Keratinocyte (primary cell): ENCODE measurements at regions not wholly inside any gene's neighbourhood (a gene's known extent, or its start where the extent isn't known, plus 50 kb on each side); places are given as distances from the start of the nearest gene placed in this dataset.

Experiments used
- DNase-seq: peaks from one replicate; pipeline ENCODE4 v3.0.0-alpha.2; 2011; ENCODE audit warnings: low read depth, missing footprints, low spot score
- FAIRE-seq: peaks from 2 replicates; lab custom pipeline; 2011; peaks lifted over from hg19 to GRCh38; lab: Jason Lieb, UNC
- H2AFZ ChIP-seq: 2 replicates; pipeline ENCODE4 v1.6.0; 2012; ENCODE audit warnings: low read length, control low read depth, inconsistent platforms; ENCODE audit not compliant: control insufficient read depth
- H3K27ac ChIP-seq: 2 replicates; pipeline ENCODE4 v1.5.1; 2011; ENCODE audit warnings: low read length; ENCODE audit not compliant: control insufficient read depth, insufficient read depth
- H3K27me3 ChIP-seq: 3 replicates; pipeline ENCODE4 v1.6.0; 2011; ENCODE audit warnings: low read length; ENCODE audit not compliant: control insufficient read depth, insufficient read depth; ENCODE audit errors: extremely low read depth
- H3K36me3 ChIP-seq, 2 experiments: 2 replicates in 1 of 2; 3 replicates in 1 of 2; pipeline ENCODE4 v1.5.1; 2011; ENCODE audit warnings: low read length in 2 of 2, mild to moderate bottlenecking in 1 of 2; ENCODE audit not compliant: control insufficient read depth in 2 of 2, insufficient read depth in 2 of 2; ENCODE audit errors: extremely low read depth in 1 of 2
- H3K4me1 ChIP-seq: 3 replicates; pipeline ENCODE4 v1.5.1; 2011; ENCODE audit warnings: low read length; ENCODE audit not compliant: control insufficient read depth, insufficient read depth; ENCODE audit errors: extremely low read depth
- H3K4me2 ChIP-seq: 3 replicates; pipeline ENCODE4 v1.6.0; 2011; ENCODE audit warnings: low read depth, low read length; ENCODE audit not compliant: control insufficient read depth, insufficient read depth; ENCODE audit errors: extremely low read depth
- H3K4me3 ChIP-seq, 3 experiments: fragments of 200-600 bp in 1 of 3; sonication (generic) in 1 of 3; 2 replicates in 2 of 3; 3 replicates in 1 of 3; pipeline ENCODE4 v1.5.1; 2011 to 2016; ENCODE audit warnings: low read length in 3 of 3, mild to moderate bottlenecking in 3 of 3, control low read depth in 2 of 3, inconsistent platforms in 1 of 3, low read depth in 1 of 3, mixed read lengths in 1 of 3, mixed run types in 1 of 3, moderate library complexity in 1 of 3; ENCODE audit not compliant: control insufficient read depth in 2 of 3, insufficient read depth in 2 of 3; ENCODE audit errors: extremely low read depth in 1 of 3
- H3K79me2 ChIP-seq: 2 replicates; pipeline ENCODE4 v1.6.0; 2012; ENCODE audit warnings: low read length; ENCODE audit not compliant: control insufficient read depth, insufficient read depth
- H3K9ac ChIP-seq: 3 replicates; pipeline ENCODE4 v1.6.0; 2011; ENCODE audit warnings: low read length; ENCODE audit not compliant: control insufficient read depth, insufficient read depth; ENCODE audit errors: extremely low read depth
- H3K9me1 ChIP-seq: 3 replicates; pipeline ENCODE4 v1.6.0; 2011; ENCODE audit warnings: low read length; ENCODE audit not compliant: control insufficient read depth, insufficient read depth; ENCODE audit errors: extremely low read depth
- H3K9me3 ChIP-seq: 2 replicates; pipeline ENCODE4 v1.5.1; 2012; ENCODE audit warnings: low read depth, low read length; ENCODE audit not compliant: control insufficient read depth
- H4K20me1 ChIP-seq: 3 replicates; pipeline ENCODE4 v1.6.0; 2011; ENCODE audit warnings: low read length; ENCODE audit not compliant: control insufficient read depth, insufficient read depth; ENCODE audit errors: extremely low read depth
- CTCF ChIP-seq, 3 experiments: IDR thresholded peaks in 1 of 3; conservative IDR thresholded peaks in 1 of 3; optimal IDR thresholded peaks in 1 of 3; 2 replicates in 2 of 3; 3 replicates in 1 of 3; pipeline versions ENCODE3 to v1.5.1; 2011; ENCODE audit warnings: low read length in 3 of 3, mild to moderate bottlenecking in 3 of 3, moderate library complexity in 2 of 3, control low read depth in 1 of 3, inconsistent platforms in 1 of 3; ENCODE audit not compliant: insufficient read depth in 2 of 3; ENCODE audit errors: extremely low read depth in 1 of 3
- EZH2 ChIP-seq: IDR thresholded peaks from one replicate; pipeline ENCODE4 v1.6.1; 2012; ENCODE audit warnings: inconsistent platforms, mild to moderate bottlenecking, low read length, moderate library complexity
- dilution Hi-C: fragments of 300-500 bp; cut with MboI; formaldehyde crosslinking; loops from one replicate; pipeline ENCODE4 v1.7.0; 2020; ENCODE audit warnings: low sequenced_read_pairs; ENCODE audit not compliant: extremely low pct_ligation_motif_present

DNA sequence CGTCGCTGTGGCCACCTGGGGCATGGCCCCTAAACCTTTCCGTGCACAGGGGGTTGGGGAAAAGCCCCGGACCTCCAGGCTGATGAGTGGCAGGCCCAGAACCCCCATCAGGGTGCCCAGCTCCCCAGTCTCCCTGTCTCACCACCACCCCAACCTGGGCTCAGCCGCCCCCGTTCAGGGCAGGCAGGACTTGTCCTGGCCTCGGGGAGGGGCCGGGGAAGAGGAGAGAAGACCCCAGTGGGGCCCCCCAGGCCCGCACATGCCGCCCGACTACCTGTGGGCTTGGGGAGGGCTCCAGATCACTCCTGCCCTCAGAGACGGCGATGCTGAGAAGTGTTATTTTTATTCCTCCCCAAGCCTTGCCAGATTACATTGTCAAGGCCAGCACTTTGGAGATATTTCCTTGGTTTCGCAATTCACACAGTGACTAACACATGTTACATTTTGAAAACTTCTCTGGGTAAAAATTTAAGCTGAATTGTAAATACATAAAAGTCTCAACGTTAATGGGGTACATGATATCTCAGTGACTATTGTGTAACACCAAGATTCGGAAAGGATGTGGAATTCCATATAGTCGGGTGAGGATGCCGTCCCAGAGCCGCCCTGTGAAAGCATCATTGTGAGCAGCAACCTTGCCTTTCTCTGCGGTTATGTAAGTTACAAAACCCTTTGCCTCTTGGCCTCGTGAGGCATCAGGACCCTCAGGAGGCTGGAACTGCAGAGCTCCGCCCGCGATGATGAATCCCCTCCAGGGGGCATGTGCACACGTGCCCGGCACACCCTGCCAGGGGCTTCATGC, 85.6 kb upstream of the DIO3 start:
- no peak overlapping the region for H3K27ac ChIP-seq
- H2AFZ ChIP-seq = no peak overlapping the region
- dilution Hi-C loops = no loop called here
- H3K9me1 ChIP-seq = no peaks in the 10 kb centered on the region
- no peak overlapping the region for H3K9ac ChIP-seq
- H3K79me2 ChIP-seq = no peaks in the 10 kb centered on the region
- H3K27me3 ChIP-seq = no peaks in the 10 kb centered on the region
- H3K9me3 ChIP-seq = peaks cover 2% of the 10 kb centered on the region
- no peaks in the 10 kb centered on the region for H3K36me3 ChIP-seq
- no peak overlapping the region for H3K4me3 ChIP-seq
- no peak overlapping the region for H3K4me2 ChIP-seq
- DNase-seq = no peak
- no peaks in the 10 kb centered on the region for H3K4me1 ChIP-seq
- FAIRE-seq = no peak
- H4K20me1 ChIP-seq = no peaks in the 10 kb centered on the region
- no peak for TF ChIP-seq CTCF (optimal IDR thresholded peaks at IDR 0.05 in 1 of 3, IDR thresholded peaks at IDR 0.05 in 1 of 3, conservative IDR thresholded peaks at IDR 0.05 in 1 of 3; ENCODE audit: extremely low read depth in 1 of 3, insufficient read depth in 2 of 3, low read length in 3 of 3)
- TF ChIP-seq EZH2 = no peak

DNA sequence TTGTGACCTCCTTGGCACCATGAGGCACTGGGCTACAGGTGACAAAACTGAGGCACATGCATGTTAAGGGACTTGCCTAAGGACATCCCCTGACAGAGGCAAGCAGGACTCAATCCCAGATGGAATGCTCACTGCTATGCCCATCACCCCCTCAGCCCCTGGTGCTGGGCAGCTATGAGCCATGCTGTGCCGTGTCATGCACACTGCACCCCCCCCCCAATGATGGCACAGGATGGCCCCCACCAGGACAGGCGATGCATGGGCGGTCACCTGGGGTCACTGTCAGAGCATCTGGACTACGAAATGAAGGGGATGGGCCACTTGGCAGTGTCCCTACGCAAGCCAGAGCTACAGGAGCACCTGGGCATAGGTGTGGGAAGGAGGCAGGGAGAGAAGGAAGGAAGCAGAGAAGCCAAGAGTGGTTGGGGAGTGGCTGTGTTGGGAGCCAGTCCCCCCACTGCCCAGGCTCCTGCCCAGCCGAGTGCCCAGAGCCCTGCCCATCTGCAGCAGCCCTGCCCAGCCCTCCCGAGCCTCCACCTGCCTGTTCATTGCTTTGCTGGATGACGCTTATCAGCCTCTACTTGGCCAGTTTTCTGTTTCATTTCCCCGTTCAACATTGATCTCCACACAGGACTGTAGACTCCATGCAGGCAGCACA, 84.9 kb upstream of the DIO3 start:
- H3K4me3 ChIP-seq = no peak overlapping the region
- H3K9ac ChIP-seq = no peak overlapping the region
- no peaks in the 10 kb centered on the region for H4K20me1 ChIP-seq
- no peak for DNase-seq
- dilution Hi-C loops = no loop called here
- H3K36me3 ChIP-seq = no peaks in the 10 kb centered on the region
- no peak overlapping the region for H2AFZ ChIP-seq
- H3K4me1 ChIP-seq = no peaks in the 10 kb centered on the region
- H3K27ac ChIP-seq = no peak overlapping the region
- peaks cover 2% of the 10 kb centered on the region for H3K9me3 ChIP-seq
- TF ChIP-seq EZH2 (no peak), CTCF (optimal IDR thresholded peaks at IDR 0.05 in 1 of 3, IDR thresholded peaks at IDR 0.05 in 1 of 3, conservative IDR thresholded peaks at IDR 0.05 in 1 of 3; ENCODE audit: extremely low read depth in 1 of 3, insufficient read depth in 2 of 3, low read length in 3 of 3) (no peak)
- no peaks in the 10 kb centered on the region for H3K27me3 ChIP-seq
- no peak for FAIRE-seq
- H3K4me2 ChIP-seq = no peak overlapping the region
- no peaks in the 10 kb centered on the region for H3K79me2 ChIP-seq
- H3K9me1 ChIP-seq = no peaks in the 10 kb centered on the region
